NB4 (cell line): ENCODE measurements at regions not wholly inside any gene's neighbourhood (a gene's known extent, or its start where the extent isn't known, plus 50 kb on each side); places are given as distances from the start of the nearest gene placed in this dataset.

ENCODE experiments used
- DNase-seq: peaks from one replicate; pipeline ENCODE4 v3.0.0; 2010; ENCODE audit warnings: low read depth
- H3K4me3 ChIP-seq: one replicate; pipeline ENCODE4 v1.5.1; 2011; ENCODE audit warnings: mild to moderate bottlenecking, low read depth, low read length, moderate library complexity
- CTCF ChIP-seq: IDR thresholded peaks from one replicate; pipeline ENCODE4 v1.5.1; 2012; ENCODE audit warnings: low read depth, low read length
- MAX ChIP-seq: IDR thresholded peaks from 2 replicates; pipeline ENCODE4 v1.6.1; 2011; ENCODE audit warnings: low read depth, low read length
- MYC ChIP-seq: IDR thresholded peaks from 2 replicates; pipeline ENCODE4 v1.6.1; 2011; ENCODE audit warnings: low read depth, low read length
- POLR2A ChIP-seq: IDR thresholded peaks from 2 replicates; pipeline ENCODE4 v1.6.1; 2011; ENCODE audit warnings: mild to moderate bottlenecking; ENCODE audit not compliant: insufficient read length; ENCODE audit errors: extremely low read depth

- TF ChIP-seq MYC (no peak), MAX (no peak), CTCF (no peak)
- no peak overlapping the region for H3K4me3 ChIP-seq
- peak; percentile 6 for DNase-seq
These were observed 113.6 kb upstream of the TIAM1 start for GRCh38 chr21:31457675-31458074.

GRCh38 chr21:31456201-31456600 is 112.1 kb upstream of the TIAM1 start:
- no peak for TF ChIP-seq POLR2A
- no peak for TF ChIP-seq MAX
- no peak for TF ChIP-seq MYC
- TF ChIP-seq CTCF = no peak
- DNase-seq = no peak

GRCh38 chr21:31455506-31455905 is 111.4 kb upstream of the TIAM1 start:
- TF ChIP-seq CTCF (no peak), MYC (no peak), MAX (no peak), POLR2A (no peak)
- no peak for DNase-seq
- H3K4me3 ChIP-seq = no peak overlapping the region

More at GRCh38 chr21:31456201-31456600, 112.1 kb upstream of the TIAM1 start:
- no peak overlapping the region for H3K4me3 ChIP-seq

GRCh38 chr21:31450980-31451379 is 106.9 kb upstream of the TIAM1 start:
- TF ChIP-seq CTCF (no peak), MAX (no peak), POLR2A (no peak), MYC (no peak)
- no peak for DNase-seq
- H3K4me3 ChIP-seq = no peak overlapping the region

- DNase-seq = no peak
- TF ChIP-seq POLR2A = no peak
- H3K4me3 ChIP-seq = no peak overlapping the region
These were observed 106.0 kb upstream of the TIAM1 start for GRCh38 chr21:31449921-31450535.

- DNase-seq = no peak
- H3K4me3 ChIP-seq = no peak overlapping the region
- TF ChIP-seq CTCF (no peak), MAX (no peak), MYC (no peak), POLR2A (no peak)
These were observed 104.4 kb upstream of the TIAM1 start for GRCh38 chr21:31448496-31448895.
